HG02852 (cell line): ENCODE measurements at regions not wholly inside any gene's neighbourhood (a gene's known extent, or its start where the extent isn't known, plus 50 kb on each side); places are given as distances from the start of the nearest gene placed in this dataset.

ENCODE experiments used
- ATAC-seq: cut with Tn5 transposase; IDR thresholded peaks from one replicate; pipeline ENCODE4 v1.9.1; 2021; ENCODE audit warnings: mild to moderate bottlenecking, moderate library complexity; ENCODE audit not compliant: unreplicated experiment

DNA sequence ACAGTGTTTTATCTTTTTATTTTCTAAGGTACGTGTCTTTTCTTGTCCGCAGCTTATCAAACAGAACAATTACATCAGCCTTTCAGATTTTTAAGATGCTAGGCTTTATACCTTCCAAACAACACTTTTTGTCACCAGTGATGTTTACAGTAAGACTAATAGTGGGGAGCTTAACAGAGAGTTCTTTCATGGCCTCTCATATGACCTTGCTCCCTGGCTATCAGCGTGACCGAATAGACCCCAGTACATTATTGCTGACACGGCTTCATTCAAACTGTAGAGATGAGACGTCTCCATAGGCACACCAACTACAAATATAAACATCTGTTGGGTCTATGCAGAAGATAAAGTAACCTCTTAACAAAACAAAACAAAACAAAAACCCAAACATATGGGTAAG lies 477.6 kb upstream of the KCNMB2 start:
- ATAC-seq, result no peak

DNA sequence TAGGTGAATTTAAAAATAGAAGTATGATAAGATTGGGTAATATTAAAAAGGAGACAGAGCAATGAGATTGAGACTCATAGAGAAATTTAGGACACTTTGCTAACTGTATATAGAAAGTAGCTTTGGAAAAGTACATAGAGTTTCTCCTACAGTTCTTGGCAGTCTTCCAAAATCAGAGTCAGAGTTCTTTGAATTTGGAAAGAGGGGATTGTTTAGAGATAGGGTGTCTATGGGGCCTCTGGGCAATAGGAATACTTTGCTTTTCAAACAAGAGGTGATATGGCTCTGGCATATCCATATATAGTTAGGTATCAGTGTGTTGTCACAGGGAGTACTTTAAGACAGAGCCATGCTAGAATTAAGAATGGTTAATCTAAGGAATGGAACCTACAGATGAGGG lies 477.1 kb upstream of the KCNMB2 start:
- no peak for ATAC-seq

DNA sequence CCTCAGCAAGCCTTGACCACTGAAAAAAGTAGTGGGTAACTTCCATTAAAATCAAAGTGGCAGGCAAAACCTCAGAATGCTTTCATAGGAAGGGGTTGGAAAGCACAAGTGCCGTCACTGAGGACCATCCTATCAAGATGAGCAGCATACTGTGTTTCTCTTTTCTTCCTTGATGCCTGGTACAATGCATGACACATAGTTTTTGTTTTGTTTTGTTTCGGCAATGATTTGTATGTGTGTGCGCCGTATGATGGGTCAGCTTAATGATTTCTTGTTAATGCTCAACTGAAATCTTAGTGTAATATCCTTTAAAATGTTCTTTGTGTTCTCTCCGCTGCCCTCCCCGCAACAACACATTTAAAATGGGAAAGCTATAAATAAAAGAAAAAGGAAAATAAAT lies 476.4 kb upstream of the KCNMB2 start:
- no peak for ATAC-seq

DNA sequence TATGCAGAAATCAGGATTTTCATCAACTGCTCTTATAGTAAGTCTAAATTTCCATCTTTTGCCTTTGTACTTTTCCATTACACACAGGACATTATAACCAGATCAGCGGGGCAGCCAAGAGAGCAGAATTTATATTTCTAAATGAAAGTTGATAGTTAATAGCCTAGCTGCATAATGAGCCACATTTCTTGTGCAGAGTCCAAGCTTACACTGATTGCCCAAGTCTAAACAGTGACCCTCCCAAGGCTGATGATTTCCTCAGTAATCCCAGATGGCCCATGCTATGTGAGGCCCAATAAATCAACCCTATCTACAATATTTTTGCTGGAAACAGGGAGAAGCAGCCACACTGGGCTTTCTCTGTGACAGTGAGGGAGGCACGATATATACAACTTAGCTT lies 475.8 kb upstream of the KCNMB2 start:
- ATAC-seq, result no peak

DNA sequence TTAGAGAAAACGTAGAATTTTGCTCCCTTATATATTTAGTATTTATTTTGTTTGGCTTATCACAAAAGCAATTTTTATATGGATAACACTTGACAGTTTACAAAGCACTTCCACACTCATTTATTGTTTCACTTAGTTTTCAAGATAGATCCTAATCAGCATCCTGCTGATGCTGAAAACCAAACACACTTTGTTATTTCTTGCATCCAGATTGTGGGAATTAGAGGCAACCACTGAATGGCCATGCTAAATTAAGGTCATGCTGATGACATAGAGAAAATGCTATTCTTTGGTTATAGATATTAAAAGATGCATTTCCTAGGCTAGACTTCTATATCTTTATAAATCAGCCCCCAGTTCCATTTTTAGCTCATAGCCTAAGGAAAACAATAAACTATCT lies 474.1 kb upstream of the KCNMB2 start:
- ATAC-seq, result no peak

DNA sequence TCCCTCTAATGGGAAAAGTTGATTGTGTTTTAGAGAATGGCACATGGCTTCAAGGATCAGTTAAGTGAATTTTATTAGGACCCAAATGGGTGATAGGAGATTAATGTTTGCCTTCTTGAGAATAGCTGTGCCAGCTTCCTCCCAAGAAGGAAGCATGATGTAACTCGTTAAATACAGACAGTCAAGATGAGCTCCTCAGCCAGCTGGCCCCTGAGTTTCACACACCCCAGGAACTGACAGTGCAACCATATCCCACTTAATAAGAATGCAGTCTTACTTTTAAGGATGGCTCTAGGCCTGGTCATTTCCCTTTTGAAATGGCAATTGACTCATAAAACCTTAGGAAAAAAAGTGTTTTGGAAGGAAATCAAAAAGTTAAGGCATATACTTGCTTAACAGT lies 472.8 kb upstream of the KCNMB2 start:
- no peak for ATAC-seq

DNA sequence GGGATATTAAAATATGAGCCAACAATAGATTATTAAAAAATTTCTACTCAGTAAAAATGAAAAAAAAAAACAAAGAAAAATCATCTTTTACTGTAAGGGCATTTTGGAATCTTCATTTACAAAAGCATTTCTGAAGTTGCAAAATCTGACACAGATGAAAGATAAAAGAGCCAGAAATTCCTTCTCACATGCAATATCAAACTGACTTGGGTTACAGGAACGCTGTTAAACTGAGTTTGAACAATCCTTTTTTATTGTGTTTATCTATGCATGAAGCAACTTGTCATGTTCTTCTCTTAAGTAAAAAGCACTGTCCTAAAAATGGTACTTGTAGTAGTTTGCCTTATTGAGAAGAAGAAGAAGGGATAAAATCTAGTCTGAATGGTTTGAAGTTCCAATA lies 468.5 kb upstream of the KCNMB2 start:
- no peak for ATAC-seq

DNA sequence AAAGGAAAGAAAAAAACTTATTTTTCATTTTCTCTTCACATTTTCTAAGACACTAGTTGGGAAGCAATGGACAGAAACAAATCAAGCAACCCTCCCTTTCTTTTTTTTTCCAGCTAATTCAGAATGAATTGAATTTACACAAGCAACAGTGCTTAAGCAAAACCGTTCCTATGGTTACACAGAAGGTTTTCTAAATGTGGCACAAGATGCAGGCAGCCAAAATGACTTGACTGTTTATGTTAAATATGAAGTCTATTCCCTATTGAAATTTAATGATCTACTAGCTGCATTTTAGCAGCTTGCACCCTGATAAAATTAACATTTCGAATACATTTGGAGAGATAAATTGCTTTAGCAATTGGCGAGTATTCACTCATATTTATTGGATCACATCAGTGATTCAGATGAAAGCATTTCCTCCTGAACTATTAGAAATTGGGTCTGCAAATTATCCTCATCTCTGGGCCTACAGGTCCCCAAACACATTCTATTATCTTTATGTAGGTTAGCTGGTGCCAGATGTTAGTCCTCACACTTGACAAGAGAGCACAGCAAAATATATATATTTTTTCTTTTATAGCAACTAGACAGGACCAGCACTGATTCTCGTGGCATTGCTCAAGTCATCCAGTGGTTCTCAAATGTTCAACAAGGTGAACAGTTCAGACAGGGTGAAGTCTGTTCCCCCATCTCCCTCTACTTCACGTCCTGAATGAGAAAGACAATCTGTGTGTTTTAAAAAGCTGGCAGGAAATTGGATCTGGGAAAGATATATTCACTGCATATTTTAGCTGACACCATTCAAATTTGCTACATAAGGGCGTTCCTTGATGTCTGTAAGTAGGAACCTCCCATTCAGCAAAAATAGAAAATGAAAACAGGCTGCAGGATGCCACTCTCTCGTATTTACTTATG lies 463.6 kb upstream of the KCNMB2 start:
- no peak for ATAC-seq

DNA sequence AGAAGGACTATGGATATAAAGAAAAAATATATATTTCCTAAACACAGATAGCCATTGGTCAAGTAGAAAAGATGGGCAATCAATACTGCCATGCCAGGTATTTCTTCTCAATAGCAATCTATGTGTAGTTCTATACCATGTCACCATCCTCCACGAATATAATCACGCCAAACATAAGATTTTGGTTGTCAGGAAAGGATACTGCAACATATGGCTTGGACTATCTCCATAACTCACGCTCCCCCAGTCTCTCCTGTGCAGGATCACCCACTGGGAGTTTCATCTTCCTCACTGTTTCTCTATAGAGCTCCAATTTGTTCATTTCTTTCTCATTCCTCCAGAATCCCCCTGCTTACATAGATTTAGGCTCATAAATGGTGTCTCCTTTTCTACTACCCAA lies 462.9 kb upstream of the KCNMB2 start:
- no peak for ATAC-seq

DNA sequence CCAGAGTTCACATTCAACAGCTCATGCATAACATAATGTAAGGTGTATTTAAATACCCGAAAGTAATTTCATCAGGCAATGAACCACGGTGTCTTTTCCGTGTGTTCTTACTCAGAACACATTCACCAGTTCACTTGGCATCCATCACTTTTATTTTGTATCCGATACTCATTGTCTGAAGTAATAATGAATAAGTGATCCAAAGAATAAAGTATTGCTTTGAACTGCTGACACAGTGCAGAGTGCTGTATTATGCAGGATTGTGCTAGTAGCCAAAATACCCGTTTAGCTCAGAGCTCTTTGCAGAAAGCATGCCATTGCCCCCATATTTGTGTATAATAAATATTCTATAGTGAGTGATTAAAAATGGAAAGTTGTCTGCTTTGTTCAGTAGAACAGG lies 460.9 kb upstream of the KCNMB2 start:
- no peak for ATAC-seq

DNA sequence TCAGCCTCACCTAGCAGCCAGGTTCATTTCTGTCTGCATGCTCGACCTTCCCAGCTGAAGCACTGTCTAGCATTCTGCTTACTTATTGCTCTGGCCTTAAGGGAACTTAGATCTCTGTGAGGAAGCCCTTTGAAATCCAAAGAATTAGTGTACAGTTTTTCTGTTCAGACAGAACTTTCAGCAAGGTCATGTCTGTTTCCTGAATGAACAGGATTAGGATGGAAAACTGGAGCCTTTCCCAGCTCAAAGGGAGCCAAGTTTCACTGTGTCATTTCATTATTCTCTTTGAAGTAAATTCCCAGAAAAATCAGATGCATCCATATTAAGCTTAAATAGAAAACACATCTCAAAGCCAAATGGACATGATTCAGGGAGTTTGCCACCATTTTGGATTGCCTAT lies 457.3 kb upstream of the KCNMB2 start:
- no peak for ATAC-seq

DNA sequence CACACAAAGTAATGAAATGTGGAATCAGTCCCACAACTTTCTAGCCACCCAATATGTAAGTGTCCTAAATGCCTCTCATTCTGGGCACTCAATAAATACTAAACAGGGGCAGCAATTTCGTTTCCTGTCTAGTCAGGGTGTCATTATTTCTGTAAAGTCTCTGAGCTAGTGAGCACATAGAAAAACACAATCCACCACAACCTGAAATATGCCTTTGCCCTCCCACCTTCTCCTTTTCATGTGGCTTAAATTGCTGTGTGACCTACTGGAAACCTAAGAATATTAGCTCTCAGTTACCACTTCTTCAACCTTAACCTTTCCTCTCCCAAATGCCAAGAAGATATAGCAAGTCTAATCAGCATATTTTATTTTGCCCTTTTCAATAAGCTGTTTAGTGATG lies 456.3 kb upstream of the KCNMB2 start:
- ATAC-seq, result no peak

DNA sequence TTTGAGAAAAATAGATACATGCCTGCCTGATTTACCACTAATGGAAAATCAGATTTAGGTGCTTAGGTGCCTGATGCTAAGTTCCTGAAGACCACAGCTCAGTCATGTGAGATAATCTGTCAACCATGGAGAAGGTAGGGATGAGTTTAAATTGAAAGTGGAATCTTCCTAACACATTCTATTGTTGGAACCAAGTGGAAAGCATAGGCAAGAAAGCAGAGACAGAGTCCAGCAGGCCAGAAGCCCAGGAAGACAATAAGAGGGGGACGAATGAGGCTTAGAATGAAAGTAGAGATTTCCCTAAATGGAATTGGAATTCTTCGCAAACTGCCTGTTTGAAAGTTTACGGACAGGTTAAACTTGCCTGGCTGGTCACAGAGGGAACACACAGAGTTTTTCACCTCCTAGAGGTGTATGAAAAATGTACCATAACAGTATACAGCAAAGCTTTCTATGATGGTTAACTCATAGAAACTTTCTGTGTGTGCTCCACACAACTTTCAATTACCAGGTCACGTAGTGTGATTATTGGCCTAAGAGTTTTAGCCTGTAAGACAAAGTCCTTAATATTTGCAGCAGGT lies 453.8 kb upstream of the KCNMB2 start:
- ATAC-seq, result no peak

DNA sequence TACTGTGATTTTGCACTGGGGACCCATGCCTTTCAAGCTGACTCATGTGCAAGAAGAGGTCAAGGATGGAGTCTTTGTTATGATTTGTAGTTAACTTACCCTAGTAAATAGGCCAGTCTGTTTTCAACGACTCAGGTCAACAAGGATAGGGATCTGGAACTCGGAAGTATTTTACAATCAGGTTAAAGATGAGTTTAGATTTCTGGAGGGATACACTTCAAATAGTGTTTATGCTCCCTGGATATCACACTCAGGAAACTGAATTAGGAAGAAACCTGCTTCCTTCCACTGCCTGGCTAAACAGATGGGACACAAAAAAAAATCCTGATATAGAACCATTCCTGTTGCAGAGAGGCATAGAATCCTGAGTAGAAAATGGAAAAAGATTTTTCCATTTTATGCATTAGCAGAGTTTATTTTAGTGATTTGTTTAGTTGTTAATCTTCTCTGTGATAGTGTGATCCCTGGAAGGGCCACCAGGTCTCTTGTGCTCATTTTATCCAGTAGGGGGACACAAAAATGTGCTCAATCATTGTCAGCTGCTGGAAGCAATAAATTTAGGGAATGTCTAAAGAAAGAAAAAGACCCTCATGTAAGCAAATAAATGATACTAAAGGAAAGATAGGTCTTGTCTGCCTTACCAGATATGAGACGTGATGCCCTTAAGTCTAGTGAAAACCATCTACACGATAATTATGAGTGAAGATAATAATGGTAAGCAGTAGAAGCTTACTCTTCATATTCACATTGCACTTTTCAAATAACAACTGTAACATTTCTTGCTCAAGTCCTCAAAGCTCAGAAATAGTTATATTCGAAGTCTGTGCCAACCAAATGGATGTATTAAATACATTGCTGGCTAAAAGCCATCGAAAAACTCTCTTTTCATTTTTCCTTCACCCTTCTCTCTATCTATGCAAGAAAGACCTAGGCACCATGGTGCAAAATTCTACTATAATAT lies 452.1 kb upstream of the KCNMB2 start:
- no peak for ATAC-seq

DNA sequence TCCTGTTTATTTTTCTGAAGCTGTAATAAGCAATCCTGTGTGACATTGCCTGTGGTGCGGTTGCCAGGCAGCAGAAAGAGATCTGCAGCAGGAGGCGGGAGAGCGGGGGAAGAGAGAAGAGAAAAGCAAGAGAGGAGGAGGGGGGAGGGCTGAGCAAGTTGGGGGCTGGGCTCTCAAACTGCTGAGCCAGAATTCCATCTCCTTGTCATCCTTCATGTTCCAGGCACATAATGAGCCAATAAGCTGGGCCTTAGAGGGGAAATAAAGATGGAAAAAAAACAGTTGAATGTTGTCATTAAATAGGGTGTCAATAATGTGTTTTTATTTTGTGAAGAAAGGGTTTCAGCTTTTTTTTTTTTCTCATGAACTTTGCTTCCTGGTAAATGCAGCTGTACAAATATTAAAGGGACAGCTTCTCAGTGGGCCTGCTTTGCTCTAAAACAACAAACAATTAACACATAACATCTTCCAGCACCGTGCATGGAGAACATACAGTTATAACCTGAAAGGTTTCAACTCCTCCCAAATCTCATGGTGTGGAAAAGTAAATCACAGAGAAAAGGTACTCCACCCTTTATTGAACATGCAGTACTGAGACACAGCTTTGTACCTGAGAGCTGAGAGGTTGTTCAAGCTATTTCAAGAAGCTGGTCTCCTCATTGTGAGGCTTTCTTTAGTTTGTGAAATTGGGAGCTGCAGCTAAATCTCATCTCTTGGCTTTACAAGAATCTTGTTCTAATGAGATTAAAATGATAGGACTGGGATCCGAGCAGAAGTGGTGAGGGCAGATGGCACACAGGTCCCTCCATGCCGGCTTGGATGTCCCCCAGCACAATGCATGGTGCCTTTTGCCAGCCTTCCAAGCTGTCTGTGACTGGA lies 451.1 kb upstream of the KCNMB2 start:
- no peak for ATAC-seq

DNA sequence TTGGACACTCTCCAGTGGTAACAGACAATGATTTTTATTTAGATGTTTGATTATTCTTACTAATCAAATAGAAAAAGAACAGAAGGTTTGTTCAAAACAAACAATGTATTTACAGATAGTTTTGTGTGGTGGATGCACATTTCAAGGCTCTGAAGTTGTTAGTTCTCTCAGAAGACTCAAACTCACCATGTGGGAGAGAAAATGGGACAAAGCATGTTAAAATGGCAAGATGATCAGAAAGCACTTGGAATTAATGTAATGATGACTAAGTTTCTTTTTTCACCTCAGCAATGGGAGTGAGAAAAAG lies 450.5 kb upstream of the KCNMB2 start:
- no peak for ATAC-seq

DNA sequence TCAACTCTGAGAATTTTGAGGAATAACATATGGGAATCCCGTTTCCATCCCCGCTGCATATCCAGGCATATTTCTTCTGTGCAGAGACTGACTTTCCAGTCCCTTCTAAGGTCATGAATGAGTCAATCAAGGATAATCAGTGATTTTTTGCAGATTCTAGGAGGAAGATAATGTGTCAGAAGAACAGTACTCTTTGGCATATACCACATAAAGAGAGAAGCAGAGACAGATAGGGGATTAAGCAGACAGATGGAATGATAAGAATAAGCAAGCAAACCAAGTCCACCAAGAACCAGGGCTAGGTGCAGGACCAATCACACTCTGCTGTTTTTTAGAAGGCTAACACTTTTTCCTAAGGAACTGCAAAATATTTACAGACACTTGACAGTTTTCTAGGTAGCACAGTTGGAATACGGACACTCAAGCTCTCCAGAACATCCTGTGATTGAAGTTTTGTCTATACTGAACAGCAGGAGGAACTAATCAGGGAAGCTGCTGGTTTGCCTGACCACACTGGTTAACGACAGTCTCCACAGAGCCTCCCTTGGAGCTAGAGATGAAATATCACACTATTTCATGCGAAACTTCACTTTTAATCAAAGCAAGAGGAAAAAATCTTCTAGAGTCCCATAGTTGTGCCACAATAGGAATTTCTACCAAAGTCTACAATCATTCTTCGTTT lies 450.0 kb upstream of the KCNMB2 start:
- no peak for ATAC-seq

DNA sequence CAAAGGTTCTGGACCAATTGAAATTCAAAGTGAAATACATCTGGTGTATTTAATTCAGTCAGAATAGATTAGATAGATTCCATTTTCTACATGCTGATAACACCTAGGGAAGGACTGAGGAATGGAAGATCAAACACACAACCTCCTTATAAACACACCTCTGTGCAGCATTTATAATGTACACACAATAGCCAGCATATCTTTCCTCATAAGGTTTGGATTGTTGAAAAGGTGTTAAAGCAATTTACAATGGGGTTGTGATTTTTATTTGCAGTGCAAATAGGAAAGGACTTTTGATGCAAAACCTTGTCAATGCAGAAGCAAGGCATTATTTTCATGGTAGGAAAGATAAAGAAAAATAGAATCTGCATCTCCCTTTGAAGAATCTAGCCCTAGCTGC lies 448.9 kb upstream of the KCNMB2 start:
- ATAC-seq, result no peak

DNA sequence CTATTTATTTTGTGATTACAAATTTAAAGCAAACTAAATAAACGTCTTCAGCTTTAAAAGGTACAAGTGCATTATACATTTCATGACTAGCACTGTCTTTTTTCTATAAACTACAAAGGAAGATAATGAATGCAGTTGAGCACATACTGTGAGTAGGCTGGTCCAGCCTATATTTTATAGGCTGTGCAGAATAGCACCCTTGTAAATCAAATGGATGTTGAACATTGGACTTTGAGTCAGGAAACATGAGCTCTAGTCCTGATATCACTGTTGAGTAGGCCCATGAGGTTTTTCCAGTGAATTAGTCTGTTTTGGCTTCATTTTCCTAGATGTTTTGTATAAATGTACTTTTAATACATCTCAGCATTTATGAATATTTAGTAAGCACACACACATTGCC lies 447.3 kb upstream of the KCNMB2 start:
- ATAC-seq, result no peak

DNA sequence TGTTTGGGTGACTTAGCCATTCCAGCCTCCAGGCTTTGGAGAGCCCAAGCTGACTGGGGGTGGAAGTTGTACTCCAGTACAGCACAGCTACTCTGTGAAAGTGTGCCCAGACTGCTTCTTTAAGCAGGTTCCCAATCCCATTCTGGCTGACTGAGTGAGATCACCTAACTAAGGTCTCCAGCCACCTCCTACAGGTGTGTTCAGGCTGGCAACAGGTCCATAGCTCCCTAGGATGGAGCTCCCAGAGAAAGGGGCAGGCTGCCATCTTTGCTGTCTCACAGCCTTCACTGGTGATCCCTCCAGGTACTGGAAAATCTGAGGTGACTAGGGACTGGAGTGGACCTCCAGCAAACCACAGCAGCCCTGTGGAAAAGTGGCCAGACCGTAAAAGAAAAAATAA lies 445.3 kb upstream of the KCNMB2 start:
- ATAC-seq, result no peak
